ENCODE measurements at regions not wholly inside any gene's neighbourhood (a gene's known extent, or its start where the extent isn't known, plus 50 kb on each side); places are given as distances from the start of the nearest gene placed in this dataset.

DNA sequence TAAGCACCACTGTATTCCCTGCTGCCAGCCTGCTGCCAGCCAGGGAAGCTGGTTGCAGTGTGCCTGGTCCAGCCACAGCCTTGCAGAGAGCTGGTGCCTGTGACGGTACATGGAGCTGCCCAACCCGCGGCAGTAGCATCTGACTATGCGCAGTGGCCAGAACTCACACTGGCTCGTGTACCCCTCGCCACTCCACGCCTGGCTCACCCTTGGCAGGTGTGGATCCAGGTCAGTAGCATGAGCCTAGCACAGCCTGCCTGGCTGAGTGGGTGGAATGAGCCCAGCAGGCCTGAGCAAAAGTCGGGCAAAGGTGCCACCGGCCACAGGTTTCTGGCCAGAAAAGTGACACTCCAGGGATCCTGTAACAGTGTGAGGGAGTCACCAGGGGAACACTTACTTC, 361.7 kb upstream of the MAP3K7 start:
- TF ChIP-seq BHLHE40 (IDR thresholded peaks at IDR 0.05; ENCODE audit: low read depth, low read length), result no peak
- no peak for TF ChIP-seq ESRRA (IDR thresholded peaks at IDR 0.05; ENCODE audit: borderline replicate concordance, low read length)
- TF ChIP-seq MAX (IDR thresholded peaks at IDR 0.05), result no peak
- TF ChIP-seq, protein P1, sequence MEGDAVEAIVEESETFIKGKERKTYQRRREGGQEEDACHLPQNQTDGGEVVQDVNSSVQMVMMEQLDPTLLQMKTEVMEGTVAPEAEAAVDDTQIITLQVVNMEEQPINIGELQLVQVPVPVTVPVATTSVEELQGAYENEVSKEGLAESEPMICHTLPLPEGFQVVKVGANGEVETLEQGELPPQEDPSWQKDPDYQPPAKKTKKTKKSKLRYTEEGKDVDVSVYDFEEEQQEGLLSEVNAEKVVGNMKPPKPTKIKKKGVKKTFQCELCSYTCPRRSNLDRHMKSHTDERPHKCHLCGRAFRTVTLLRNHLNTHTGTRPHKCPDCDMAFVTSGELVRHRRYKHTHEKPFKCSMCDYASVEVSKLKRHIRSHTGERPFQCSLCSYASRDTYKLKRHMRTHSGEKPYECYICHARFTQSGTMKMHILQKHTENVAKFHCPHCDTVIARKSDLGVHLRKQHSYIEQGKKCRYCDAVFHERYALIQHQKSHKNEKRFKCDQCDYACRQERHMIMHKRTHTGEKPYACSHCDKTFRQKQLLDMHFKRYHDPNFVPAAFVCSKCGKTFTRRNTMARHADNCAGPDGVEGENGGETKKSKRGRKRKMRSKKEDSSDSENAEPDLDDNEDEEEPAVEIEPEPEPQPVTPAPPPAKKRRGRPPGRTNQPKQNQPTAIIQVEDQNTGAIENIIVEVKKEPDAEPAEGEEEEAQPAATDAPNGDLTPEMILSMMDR (IDR thresholded peaks at IDR 0.05), result no peak
